AG09319 (cell line): ENCODE measurements at regions not wholly inside any gene's neighbourhood (a gene's known extent, or its start where the extent isn't known, plus 50 kb on each side); places are given as distances from the start of the nearest gene placed in this dataset.

Experiments
- DNase-seq: peaks from one replicate; pipeline ENCODE4 v3.0.0-alpha.2; 2010; ENCODE audit warnings: low read depth; ENCODE audit errors: extremely low read depth
- CTCF ChIP-seq: IDR thresholded peaks from 2 replicates; pipeline ENCODE4 v1.5.1; 2011; ENCODE audit warnings: low read depth, mild to moderate bottlenecking, inconsistent platforms, low read length, moderate library complexity

- DNase-seq, result no peak
- no peak for TF ChIP-seq CTCF
These were observed 52.9 kb upstream of the DEFB112 start for GRCh38 chr6:50102676-50103075.

- TF ChIP-seq CTCF, result no peak
- no peak for DNase-seq
These were observed 60.9 kb upstream of the DEFB112 start for GRCh38 chr6:50110587-50110986.

GRCh38 chr6:50112981-50113857, 63.5 kb upstream of the DEFB112 start:
- TF ChIP-seq CTCF, result no peak
- DNase-seq, result no peak

- DNase-seq, result no peak
- no peak for TF ChIP-seq CTCF
These were observed 66.7 kb upstream of the DEFB112 start for GRCh38 chr6:50116390-50116789.

GRCh38 chr6:50116797-50117542, 67.2 kb upstream of the DEFB112 start:
- no peak for TF ChIP-seq CTCF
- no peak for DNase-seq

- DNase-seq, result no peak
- no peak for TF ChIP-seq CTCF
These were observed 70.6 kb upstream of the DEFB112 start for GRCh38 chr6:50120300-50120699.

GRCh38 chr6:50123688-50124087, 74.0 kb upstream of the DEFB112 start:
- TF ChIP-seq CTCF, result no peak
- no peak for DNase-seq
